HG03575 (cell line): ENCODE measurements at regions not wholly inside any gene's neighbourhood (a gene's known extent, or its start where the extent isn't known, plus 50 kb on each side); places are given as distances from the start of the nearest gene placed in this dataset.

Experiments
- ATAC-seq: cut with Tn5 transposase; IDR thresholded peaks from one replicate; pipeline ENCODE4 v1.9.1; 2021; ENCODE audit not compliant: unreplicated experiment, insufficient number of reproducible peaks, low FRiP score; ENCODE audit errors: extremely low read depth

- ATAC-seq, result no peak
Observed at GRCh38 chr1:222098404-222098803, 356.5 kb upstream of the DUSP10 start.

- ATAC-seq, result no peak
Observed at GRCh38 chr1:222097588-222097987, 355.7 kb upstream of the DUSP10 start.

GRCh38 chr1:222096883-222097282 is 355.0 kb upstream of the DUSP10 start:
- no peak for ATAC-seq

DNA sequence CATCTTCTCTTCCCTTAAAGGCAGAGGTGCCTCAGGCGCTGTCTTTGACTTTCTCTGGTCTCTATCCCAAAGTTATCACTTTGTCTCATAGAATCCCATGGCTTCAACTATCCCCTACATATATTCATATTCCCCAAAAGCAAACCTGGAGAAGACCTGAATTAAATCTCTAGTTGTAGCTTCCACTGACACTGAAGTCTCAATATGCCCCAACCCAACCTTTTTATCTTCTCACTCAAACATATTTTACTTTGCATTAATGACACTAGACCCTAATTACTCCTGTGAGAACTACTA is 354.5 kb upstream of the DUSP10 start:
- ATAC-seq, result no peak

GRCh38 chr1:222095606-222096475 is 354.0 kb upstream of the DUSP10 start:
- ATAC-seq, result no peak

DNA sequence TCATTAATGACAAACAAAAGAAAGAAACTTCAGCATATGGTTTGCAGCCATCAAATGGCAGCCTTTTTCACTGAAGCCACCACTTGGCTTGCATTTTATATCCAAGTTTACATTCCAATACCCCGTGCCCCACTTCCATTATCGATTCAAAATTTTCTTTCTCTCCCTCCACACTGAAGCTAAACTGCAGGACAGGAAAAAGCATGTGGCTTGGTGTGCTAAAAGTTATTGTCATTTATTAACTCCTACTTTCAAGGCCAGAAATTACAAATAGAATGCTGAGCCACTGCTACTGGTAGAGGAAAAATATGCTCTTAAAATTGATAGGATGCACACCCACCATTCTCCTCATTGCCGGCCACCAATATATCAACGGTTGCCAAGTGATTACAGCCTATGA is 351.6 kb upstream of the DUSP10 start:
- ATAC-seq, result no peak

DNA sequence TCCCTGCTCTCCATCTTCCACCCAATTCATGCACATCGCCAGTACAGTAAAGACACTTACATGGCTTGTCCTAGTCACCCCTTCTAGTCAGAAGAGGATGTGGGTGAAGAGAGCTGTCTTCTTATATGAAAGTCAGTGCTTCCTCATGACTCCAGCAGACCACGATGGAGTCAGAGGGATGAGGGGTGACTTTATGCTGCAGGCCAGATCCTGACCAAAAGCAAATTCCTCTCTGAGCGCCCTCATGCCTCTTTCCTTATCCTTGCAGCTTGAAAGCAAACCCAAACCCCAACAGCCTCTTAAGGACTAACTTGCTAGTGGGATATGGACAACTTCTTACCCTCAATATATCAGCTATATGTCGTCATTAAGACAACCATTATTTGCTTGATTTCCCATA is 348.2 kb upstream of the DUSP10 start:
- ATAC-seq, result no peak

DNA sequence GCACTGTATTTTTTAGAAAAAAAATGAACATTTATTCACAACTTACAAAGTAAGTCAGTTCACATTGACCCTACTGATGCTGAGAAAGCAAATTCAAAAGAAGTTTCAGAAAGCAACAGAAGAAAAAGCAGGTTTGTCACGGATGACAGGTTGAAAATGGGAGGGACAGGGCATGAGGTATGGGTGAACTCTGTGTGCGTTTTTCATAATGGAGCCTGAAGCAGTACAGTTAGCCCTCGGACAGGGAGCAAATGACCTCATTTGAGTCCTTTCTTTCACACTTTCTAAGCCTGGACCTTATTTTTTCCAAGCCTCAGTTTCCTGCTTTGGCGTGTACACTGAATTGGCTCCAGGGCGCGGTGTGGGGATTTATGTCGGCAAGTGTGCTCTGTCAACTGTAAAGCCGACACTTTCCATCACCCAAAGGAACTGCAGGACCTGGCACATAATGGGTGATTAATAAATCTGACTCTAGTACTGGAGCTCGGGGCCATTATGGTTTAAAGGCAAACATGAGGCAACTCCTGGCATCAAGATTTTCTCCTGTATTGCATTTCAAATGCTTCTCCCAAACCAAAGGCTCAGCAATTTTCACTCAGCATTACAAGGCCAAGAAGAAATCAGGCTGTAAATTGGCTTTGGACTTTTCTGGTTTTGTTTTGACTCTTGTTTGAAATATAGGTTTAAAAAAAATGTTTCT is 345.5 kb upstream of the DUSP10 start:
- no peak for ATAC-seq

- no peak for ATAC-seq
Observed at GRCh38 chr1:222084996-222085395, 343.1 kb upstream of the DUSP10 start.

DNA sequence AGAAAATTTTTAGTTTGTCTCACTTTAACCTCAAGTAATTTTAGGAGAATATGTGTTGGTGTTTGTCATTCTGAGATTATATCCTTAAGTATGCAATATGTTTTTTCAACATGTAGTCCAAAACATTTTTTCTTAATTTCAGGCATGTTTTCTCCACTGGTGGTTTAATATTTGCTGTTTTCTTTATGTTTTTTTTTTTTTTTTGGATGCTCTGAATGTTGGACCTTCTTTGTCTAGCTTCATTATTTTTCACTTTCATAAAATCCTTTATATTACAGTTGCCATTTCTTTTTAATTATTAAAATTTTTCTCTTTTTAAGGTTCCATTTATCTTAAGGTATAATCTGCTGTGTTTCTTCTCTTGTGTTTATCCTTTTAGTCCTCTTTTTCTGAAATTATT is 342.2 kb upstream of the DUSP10 start:
- no peak for ATAC-seq

DNA sequence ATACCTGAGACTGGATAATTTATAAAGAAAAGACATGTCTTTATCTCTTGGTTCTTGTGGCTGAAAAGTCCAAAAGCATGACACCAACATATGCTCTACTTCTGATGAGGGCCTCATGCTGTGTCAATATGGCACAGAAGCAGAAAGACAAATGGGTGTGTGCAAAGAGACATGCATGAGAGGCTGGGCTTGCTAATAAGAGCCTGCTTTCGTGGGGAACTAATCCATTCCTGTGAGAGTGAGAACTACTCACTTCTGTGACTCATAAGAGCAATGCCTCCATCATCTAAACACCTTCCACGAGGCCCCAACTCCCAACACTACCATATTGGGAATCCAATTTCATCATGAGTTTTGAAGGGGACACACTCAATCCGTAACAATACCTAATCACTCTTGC is 340.0 kb upstream of the DUSP10 start:
- no peak for ATAC-seq

GRCh38 chr1:222079566-222079965 is 337.7 kb upstream of the DUSP10 start:
- no peak for ATAC-seq

DNA sequence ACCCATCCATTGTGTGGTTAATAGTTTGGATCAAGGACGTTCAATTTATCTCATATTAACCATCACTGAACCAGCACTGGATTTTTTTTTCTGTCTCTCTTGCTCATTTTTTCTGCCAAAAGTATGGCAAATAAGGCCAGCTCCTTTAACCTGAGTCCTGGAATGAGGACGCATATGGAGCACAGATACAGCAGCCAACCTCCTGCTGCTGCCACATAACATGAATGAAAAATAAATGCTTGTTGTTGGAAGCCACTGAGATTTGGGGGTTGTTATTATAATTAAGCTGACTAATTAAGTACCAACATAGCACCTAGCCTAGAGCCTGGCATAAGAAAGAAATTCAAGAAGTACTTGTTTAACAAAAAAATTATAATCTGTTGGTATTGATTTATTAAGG is 335.3 kb upstream of the DUSP10 start:
- no peak for ATAC-seq

- no peak for ATAC-seq
Observed at GRCh38 chr1:222074317-222074716, 332.4 kb upstream of the DUSP10 start.

DNA sequence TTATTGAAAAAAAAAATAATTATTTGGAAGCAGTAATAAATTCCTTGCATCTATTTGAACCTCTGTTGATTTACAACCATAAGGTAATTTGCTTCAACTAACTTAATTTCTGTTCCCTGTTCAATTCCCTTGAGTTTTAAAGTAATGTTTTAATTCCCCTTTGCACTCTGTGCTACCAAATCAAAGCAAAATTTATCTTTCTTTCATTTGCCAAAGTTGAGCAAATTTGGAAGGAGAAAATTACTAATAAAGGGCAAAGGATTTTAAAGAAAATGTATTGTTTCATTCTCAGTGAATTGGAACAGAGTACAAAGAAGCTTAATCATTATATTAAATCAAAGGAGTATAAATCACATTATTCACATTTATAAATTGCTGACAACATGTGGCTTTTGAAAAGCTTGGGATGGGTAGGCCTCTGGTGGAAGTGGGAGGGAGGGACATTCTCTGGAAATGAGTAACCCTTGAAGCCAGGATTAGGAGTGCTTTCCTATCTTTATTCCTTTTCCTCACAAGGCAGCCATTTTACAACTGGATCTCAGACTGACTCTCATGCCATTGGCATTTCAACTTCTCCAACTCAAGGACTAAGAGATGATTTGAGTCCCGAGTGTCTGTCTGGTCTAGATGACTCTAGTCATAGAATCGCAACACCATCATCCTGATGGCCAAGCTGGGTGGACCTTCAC is 331.6 kb upstream of the DUSP10 start:
- ATAC-seq, result no peak

DNA sequence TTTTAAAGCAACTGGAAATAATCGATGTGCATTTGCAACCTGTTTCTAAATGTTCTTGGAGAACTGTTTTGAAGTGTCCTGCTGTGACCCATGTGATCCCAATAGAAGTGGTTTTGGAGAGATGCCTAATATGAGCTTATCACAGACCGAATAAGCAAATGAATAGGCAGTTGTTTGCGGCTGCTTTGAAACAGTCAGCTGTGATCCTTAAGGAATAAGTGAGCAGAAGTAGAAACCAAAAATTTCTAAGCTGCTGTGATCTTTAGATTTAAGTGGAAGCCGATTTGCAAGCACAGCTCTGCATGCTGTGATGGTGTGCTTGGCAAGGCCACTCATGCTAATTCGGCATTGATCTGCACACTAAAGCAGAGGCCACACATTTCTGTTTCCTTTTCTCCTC is 329.5 kb upstream of the DUSP10 start:
- ATAC-seq, result no peak

GRCh38 chr1:222068937-222069336 is 327.0 kb upstream of the DUSP10 start:
- no peak for ATAC-seq

DNA sequence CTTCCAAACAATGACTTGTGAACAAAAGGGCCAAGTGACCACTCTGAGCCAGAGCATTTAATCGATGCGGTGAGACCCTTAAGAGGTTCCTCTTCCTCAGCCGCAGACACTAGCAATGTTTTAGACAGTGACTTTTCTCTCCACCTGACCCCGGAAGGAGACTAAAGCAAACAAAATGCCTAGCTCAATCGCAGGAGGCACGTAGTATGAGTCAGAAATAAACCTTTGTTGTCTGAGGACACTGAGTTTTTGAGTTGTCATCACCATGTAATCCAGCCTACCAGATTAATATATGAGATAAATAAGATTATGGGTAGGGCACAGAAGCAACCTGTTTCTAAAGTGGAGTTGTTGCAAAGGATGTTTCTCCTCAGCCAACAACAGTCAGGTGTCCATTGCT is 326.2 kb upstream of the DUSP10 start:
- no peak for ATAC-seq

GRCh38 chr1:222066539-222066938 is 324.6 kb upstream of the DUSP10 start:
- ATAC-seq, result no peak

GRCh38 chr1:222065234-222065633 is 323.3 kb upstream of the DUSP10 start:
- no peak for ATAC-seq
